ENCODE measurements at regions not wholly inside any gene's neighbourhood (a gene's known extent, or its start where the extent isn't known, plus 50 kb on each side); places are given as distances from the start of the nearest gene placed in this dataset.

DNA sequence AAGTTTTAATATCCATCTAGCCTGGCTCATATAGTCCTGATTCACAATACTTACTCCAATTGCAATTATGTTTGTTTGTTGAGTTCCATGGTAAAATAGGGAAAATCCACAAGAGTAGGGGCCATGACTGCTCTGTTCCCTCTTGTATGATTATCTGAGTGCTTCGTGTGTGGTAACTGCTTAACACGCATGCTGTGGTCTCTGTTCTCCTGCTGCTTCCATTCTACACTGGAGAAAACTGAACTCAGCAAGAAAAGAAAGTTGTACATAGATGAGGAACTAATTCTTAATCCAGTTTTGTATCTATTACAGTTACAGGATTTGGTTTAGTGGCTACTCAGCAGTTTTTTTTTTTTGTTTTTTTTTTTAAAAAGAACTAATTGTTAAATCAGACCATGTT is 223.0 kb upstream of the SATB1 start:
- peak overlapping the region in 1 of 10 donors; percentile 15 for H3K27ac Mint-ChIP-seq
- DNase-seq (no peak), ATAC-seq (no peak)
- H3K4me3 Mint-ChIP-seq, result no peak overlapping the region
- POLR2A ChIA-PET, result interaction anchor here (1.3 kb wide), 1 partner anchor 9 kb away, joined by 4 read pairs; no protein-coding TSS in a partner anchor
- H3K9me3 Mint-ChIP-seq, result no peaks in the 10 kb centered on the region
- H3K27me3 Mint-ChIP-seq, result no peaks in the 10 kb centered on the region
- no peaks in the 10 kb centered on the region for H3K36me3 Mint-ChIP-seq
- peaks cover 17 to 44% (median 37%) of the 10 kb centered on the region in 4 donors for H3K4me1 Mint-ChIP-seq

DNA sequence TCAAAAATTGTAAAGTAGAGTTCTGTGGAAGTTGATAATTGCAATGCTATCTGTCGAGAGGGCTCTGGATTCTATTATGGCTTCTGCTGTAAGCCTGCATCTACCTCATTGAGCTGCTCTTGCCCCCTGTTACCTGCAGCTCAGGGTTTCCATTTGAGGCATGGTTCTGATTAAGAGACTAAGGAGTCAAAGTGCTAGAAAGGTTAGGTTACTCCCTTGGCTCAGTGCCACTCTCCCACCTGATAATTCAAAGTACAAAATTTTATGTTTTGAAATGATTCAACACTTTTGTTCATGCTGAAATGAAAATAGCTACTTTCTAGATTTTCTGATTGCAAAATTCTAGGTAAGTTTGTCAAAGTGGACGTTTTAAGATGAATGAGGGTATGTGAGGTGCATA is 220.5 kb upstream of the SATB1 start:
- DNase-seq, result no peak
- POLR2A ChIA-PET, result no interaction called here
- Mint-ChIP-seq H3K4me3 (no peak overlapping the region), H3K27ac (peak overlapping the region in 1 of 10 donors; percentile 3), H3K36me3 (peaks cover 0 to 10% (median 1%) of the 10 kb centered on the region in 3 donors), H3K27me3 (no peaks in the 10 kb centered on the region), H3K4me1 (peaks cover 23 to 56% (median 49%) of the 10 kb centered on the region in 4 donors), H3K9me3 (peaks cover 0 to 11% (median 7%) of the 10 kb centered on the region in 9 donors)
- ATAC-seq, result no peak

DNA sequence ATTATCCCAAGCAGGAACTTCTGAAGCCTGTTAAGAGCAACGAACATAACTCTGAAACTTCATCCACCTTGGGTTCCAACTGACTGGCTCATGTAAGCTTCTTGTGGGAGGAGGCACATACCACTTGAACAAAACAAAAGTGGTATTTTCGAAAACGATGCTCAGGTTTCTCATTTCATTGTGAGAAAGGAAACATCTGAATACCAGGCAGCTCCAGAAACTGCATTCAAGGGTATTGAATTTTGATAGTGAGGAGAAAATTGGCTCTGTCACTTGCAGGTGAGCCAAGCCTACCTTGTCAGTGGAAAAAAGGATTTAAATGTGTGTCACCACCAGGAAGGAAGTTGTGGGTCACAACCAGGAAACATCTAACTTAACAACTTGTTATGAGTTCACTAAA is 218.1 kb upstream of the SATB1 start:
- DNase-seq, result peak in 2 of 10 donors; percentile 10 to 22
- Mint-ChIP-seq H3K27me3 (no peaks in the 10 kb centered on the region), H3K4me1 (peaks cover 18 to 51% (median 37%) of the 10 kb centered on the region in 4 donors), H3K9me3 (peaks cover 0 to 15% (median 8%) of the 10 kb centered on the region in 9 donors), H3K4me3 (peak overlapping the region in 9 of 10 donors; percentile 0 to 65 (median 57)), H3K36me3 (peaks cover 0 to 16% (median 7%) of the 10 kb centered on the region in 3 donors), H3K27ac (peak overlapping the region in 8 of 10 donors; percentile 6 to 70 (median 58))
- POLR2A ChIA-PET, result no interaction called here
- ATAC-seq, result peak in 1 of 2 donors; percentile 25

DNA sequence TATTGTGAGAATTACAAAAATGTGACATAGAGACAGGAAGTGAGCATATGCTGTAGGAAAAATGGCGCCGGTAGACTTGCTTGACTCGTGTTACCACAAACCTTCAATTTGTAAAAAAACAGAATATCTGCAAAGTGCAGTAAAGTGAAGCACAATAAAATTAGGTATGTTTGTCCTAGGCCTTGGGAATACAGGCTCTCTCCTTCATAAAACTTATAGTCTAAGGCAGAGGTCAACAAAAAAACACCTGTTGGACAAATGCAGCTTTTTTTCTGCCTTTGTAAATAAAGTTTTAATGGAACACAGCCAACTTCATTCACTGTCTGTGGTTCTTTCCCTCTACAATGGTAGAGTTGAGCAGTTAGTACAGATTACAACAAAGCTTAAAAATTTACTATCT is 216.8 kb upstream of the SATB1 start:
- H3K9me3 Mint-ChIP-seq, result peaks cover 0 to 18% (median 8%) of the 10 kb centered on the region in 9 donors
- no peak for DNase-seq
- H3K27me3 Mint-ChIP-seq, result no peaks in the 10 kb centered on the region
- no peak for ATAC-seq
- POLR2A ChIA-PET, result interaction anchor here (0.5 to 0.8 kb wide), 3 partner anchors 103 to 1507 kb away, joined by 3 read pairs; no protein-coding TSS in a partner anchor
- H3K4me1 Mint-ChIP-seq, result peaks cover 18 to 45% (median 37%) of the 10 kb centered on the region in 4 donors
- no peak overlapping the region for H3K4me3 Mint-ChIP-seq
- peaks cover 0 to 16% (median 7%) of the 10 kb centered on the region in 3 donors for H3K36me3 Mint-ChIP-seq
- peak overlapping the region in 2 of 10 donors; percentile 14 to 64 for H3K27ac Mint-ChIP-seq

DNA sequence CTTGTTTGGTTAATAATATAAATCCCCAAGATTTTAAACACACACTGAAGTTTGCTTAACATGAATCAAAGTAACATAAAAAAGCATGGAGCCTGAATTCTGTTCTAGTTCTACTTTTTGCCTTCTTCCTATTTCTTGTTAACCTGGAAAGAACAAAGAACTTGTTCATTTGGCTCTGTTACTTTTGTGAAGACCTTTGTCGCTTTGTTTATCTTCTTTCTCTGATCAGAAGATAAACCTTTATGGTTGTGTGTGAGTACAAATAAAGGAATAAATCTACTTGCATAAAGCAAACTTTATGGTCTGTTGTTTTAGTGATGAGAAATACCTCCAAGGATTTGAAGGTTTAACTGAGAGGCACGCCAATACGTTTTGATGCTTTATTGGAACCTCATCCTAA is 210.1 kb upstream of the SATB1 start:
- Mint-ChIP-seq H3K36me3 (peaks cover 0 to 3% (median 1%) of the 10 kb centered on the region in 3 donors), H3K4me3 (no peak overlapping the region), H3K27ac (no peak overlapping the region), H3K9me3 (peaks cover 0 to 11% (median 2%) of the 10 kb centered on the region in 9 donors), H3K27me3 (no peaks in the 10 kb centered on the region), H3K4me1 (peaks cover 0 to 5% (median 3%) of the 10 kb centered on the region in 4 donors)
- DNase-seq (no peak), ATAC-seq (no peak)
- POLR2A ChIA-PET, result no interaction called here

DNA sequence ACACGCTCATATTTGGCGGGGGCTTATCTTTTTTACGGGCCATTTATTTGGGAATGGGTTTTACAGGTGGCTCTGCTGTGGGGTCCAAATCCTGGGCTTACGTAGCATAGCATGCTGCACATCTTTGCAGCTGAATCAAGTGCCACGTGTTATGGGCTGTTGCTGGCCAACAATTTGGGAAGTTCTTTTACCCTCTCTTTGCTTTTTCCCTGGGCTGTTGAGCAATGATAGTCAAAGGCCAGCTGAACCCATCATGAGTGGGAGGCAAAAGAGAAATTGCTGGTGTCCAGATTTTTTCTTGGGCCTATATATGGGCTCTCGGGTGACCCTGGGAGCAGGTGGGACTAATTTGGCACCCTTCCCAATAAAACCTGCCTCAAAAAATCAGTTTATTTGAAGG is 209.3 kb upstream of the SATB1 start:
- POLR2A ChIA-PET, result no interaction called here
- peaks cover 0 to 11% (median 2%) of the 10 kb centered on the region in 9 donors for H3K9me3 Mint-ChIP-seq
- peaks cover 0 to 5% (median 3%) of the 10 kb centered on the region in 4 donors for H3K4me1 Mint-ChIP-seq
- no peak overlapping the region for H3K4me3 Mint-ChIP-seq
- ATAC-seq (no peak), DNase-seq (no peak)
- no peaks in the 10 kb centered on the region for H3K27me3 Mint-ChIP-seq
- H3K27ac Mint-ChIP-seq, result no peak overlapping the region
- H3K36me3 Mint-ChIP-seq, result peaks cover 0 to 2% (median 0%) of the 10 kb centered on the region in 3 donors

DNA sequence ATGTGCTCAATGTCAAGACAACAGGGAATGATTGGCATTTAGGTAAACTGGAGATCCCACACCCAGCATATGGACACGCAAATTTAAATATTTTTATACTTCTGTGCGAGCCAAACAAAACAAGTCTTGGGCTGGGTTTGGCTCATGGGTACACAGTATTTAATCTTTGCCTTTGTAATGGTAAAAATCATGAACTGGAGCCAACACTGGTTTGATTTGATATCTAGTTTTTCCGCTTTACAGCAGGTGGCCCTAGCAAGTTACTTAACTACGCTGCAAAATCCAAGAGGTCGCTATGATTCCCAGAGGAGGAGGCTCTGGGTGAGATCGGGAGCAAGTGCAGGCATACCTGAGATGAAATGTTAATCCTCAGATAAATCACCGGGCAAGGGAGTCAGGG is 207.9 kb upstream of the SATB1 start:
- ATAC-seq, result no peak
- peaks cover 0 to 10% (median under 1%) of the 10 kb centered on the region in 9 donors for H3K9me3 Mint-ChIP-seq
- no peaks in the 10 kb centered on the region for H3K27me3 Mint-ChIP-seq
- DNase-seq, result no peak
- peaks cover 0 to 2% (median 0%) of the 10 kb centered on the region in 3 donors for H3K36me3 Mint-ChIP-seq
- no peak overlapping the region for H3K27ac Mint-ChIP-seq
- H3K4me1 Mint-ChIP-seq, result peaks cover 0 to 4% (median 0%) of the 10 kb centered on the region in 4 donors
- no peak overlapping the region for H3K4me3 Mint-ChIP-seq
- POLR2A ChIA-PET, result no interaction called here

DNA sequence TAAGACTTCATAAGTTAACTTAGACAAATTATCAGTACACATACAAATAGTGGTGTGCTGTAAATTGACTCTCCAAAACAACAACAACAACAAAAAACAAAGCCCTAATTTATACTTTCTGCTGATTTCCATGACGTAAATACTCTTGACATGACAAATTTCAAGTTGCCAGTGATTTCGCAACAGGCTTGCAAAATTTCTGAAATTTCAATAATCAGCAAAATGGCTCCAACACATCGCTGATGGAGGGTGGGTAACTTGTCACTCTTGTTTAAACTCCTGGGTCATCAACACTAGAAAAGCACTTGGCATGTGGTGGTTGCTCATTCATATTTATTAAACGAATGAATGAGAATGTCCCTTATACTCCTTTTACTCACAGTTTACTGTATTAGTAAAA is 205.2 kb upstream of the SATB1 start:
- POLR2A ChIA-PET, result no interaction called here

DNA sequence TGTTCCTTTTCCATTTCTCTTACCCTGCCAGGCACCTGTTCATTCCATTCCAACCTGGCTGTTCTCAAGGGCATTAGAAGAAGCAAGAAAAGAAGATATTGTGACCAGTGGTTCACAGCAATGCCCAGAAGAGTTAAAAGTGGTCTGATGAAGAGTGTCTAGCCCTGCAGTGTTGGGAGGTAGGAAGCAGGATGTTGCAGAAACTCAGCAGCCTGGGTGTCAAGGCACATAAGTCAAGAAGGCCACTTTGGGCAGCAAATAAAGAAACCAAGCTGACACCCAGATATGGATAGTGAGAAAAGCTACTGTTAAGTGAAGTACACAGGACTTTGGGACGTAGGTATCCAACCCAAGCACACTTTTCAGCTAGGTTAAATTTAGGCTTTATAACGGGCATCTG is 199.9 kb upstream of the SATB1 start:
- Mint-ChIP-seq H3K9me3 (peaks cover 0 to 10% (median 0%) of the 10 kb centered on the region in 9 donors), H3K27ac (peak overlapping the region in 3 of 10 donors; percentile 50 to 81 (median 53)), H3K4me3 (no peak overlapping the region), H3K27me3 (peaks cover 0 to 1% (median 0%) of the 10 kb centered on the region in 5 donors), H3K36me3 (peaks cover 0 to 2% (median 0%) of the 10 kb centered on the region in 3 donors), H3K4me1 (peaks cover 9 to 15% (median 10%) of the 10 kb centered on the region in 4 donors)
- DNase-seq, result no peak
- no peak for ATAC-seq
- POLR2A ChIA-PET, result interaction anchor here (0.6 kb wide), 1 partner anchor 147 kb away, joined by 3 read pairs; no protein-coding TSS in a partner anchor

More for the DNA sequence above, 205.2 kb upstream of the SATB1 start:
- no peak overlapping the region for H3K27ac Mint-ChIP-seq
- DNase-seq (no peak), ATAC-seq (no peak)
- peaks cover 0 to 1% (median 0%) of the 10 kb centered on the region in 5 donors for H3K27me3 Mint-ChIP-seq
- peaks cover 0 to 2% (median under 1%) of the 10 kb centered on the region in 4 donors for H3K4me1 Mint-ChIP-seq
- peaks cover 0 to 4% (median 0%) of the 10 kb centered on the region in 3 donors for H3K36me3 Mint-ChIP-seq
- H3K9me3 Mint-ChIP-seq, result peaks cover 0 to 10% (median 0%) of the 10 kb centered on the region in 9 donors
- no peak overlapping the region for H3K4me3 Mint-ChIP-seq

DNA sequence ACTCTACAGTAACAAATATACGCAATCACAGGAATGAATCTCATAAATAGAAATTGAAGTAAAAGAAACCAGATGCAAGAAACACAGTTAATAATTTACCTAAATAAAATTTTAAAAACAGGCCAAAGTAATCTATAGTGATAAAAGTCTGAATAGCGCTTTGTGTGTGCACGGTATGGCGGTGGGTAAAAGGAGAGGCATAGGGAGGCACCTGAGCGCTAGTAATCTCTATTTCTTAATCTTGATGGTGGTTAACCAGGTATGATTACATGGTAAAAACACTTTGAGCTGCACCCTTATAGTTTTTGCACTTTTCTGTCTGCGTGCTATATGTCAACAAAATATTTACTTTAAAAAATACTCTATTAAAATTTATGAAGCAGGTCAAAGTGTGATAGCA is 198.1 kb upstream of the SATB1 start:
- POLR2A ChIA-PET, result no interaction called here
- ATAC-seq (no peak), DNase-seq (no peak)

DNA sequence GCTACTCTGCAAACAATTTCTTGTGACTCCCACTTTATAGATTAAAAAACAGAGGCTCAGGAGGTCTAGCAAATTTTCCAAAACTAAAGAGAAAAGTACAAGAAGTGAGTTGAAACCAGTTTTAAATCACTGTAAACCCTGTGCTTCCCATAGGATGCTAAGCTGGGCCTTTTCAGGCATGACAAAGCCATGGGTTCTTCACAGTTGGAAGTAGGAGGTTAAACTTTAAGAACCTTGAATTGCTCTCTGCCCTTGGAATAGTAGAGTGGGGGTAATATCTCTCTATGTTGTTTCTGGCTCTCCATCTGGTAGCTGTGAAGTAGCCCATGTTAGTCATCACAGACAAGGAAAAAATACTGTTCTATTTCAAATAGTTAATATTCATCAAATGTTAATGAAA is 193.6 kb upstream of the SATB1 start:
- ATAC-seq (no peak), DNase-seq (no peak)
- POLR2A ChIA-PET, result no interaction called here
- H3K4me3 Mint-ChIP-seq, result no peak overlapping the region
- H3K9me3 Mint-ChIP-seq, result peaks cover 0 to 10% (median 0%) of the 10 kb centered on the region in 9 donors
- no peaks in the 10 kb centered on the region for H3K27me3 Mint-ChIP-seq
- no peaks in the 10 kb centered on the region for H3K4me1 Mint-ChIP-seq
- no peaks in the 10 kb centered on the region for H3K36me3 Mint-ChIP-seq
- no peak overlapping the region for H3K27ac Mint-ChIP-seq

More for the DNA sequence above, 198.1 kb upstream of the SATB1 start:
- H3K27me3 Mint-ChIP-seq, result peaks cover 0 to 1% (median 0%) of the 10 kb centered on the region in 5 donors
- H3K36me3 Mint-ChIP-seq, result peaks cover 0 to 2% (median 0%) of the 10 kb centered on the region in 3 donors
- H3K4me3 Mint-ChIP-seq, result no peak overlapping the region
- peaks cover 9 to 15% (median 10%) of the 10 kb centered on the region in 4 donors for H3K4me1 Mint-ChIP-seq
- peaks cover 0 to 10% (median 0%) of the 10 kb centered on the region in 9 donors for H3K9me3 Mint-ChIP-seq
- peak overlapping the region in 1 of 10 donors; percentile 49 for H3K27ac Mint-ChIP-seq

DNA sequence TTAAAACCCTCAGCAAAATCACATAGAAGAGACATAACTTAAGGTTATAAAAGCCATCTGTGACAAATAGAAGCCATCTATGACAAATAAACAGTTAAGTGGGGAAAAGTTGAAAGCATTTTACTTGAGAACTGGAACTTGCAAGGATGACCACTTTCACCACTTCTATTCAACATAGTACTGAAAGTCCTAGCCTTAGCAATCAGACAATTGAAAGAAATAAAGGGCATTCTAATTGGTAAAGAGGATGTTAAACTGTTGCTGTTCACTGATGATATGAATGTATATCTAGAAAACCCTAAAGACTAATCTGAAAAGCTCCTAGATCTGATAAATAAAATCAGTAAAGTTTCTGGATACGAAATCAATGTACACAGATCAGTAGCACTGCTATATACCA is 186.9 kb upstream of the SATB1 start:
- DNase-seq (no peak), ATAC-seq (no peak)
- POLR2A ChIA-PET, result no interaction called here
- Mint-ChIP-seq H3K4me3 (no peak overlapping the region), H3K9me3 (peaks cover 0 to 13% (median 3%) of the 10 kb centered on the region in 9 donors), H3K27me3 (no peaks in the 10 kb centered on the region), H3K36me3 (peaks cover 0 to 5% (median 0%) of the 10 kb centered on the region in 3 donors), H3K4me1 (peaks cover 0 to 6% (median 0%) of the 10 kb centered on the region in 4 donors), H3K27ac (no peak overlapping the region)

DNA sequence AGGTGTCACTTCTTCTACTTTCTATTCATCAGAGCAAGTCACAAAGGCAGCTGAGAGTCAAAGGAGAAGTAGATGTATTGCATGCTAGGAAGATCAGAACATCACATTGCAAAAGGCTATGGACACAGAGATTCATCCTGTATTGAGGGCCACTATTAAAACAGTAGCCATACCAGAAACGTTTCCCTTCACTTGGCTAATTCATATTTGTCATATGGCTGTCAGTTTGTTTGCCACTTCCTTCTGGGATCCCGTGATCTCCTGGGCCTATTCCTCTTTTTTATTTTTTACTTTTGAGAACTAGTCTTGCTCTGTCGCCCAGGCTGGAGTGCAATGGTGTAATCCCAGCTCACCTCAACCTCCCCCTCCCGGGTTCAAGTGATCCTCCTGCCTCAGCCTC is 184.0 kb upstream of the SATB1 start:
- no peak overlapping the region for H3K4me3 Mint-ChIP-seq
- DNase-seq (no peak), ATAC-seq (no peak)
- H3K36me3 Mint-ChIP-seq, result peaks cover 0 to 5% (median 0%) of the 10 kb centered on the region in 3 donors
- peaks cover 0 to 13% (median 3%) of the 10 kb centered on the region in 9 donors for H3K9me3 Mint-ChIP-seq
- H3K4me1 Mint-ChIP-seq, result peaks cover 0 to 6% (median under 1%) of the 10 kb centered on the region in 4 donors
- H3K27ac Mint-ChIP-seq, result no peak overlapping the region
- POLR2A ChIA-PET, result no interaction called here
- H3K27me3 Mint-ChIP-seq, result no peaks in the 10 kb centered on the region

All from naive thymus-derived CD8-positive, alpha-beta T cell (primary cell).